MM.1S (cell line): ENCODE measurements at regions not wholly inside any gene's neighbourhood (a gene's known extent, or its start where the extent isn't known, plus 50 kb on each side); places are given as distances from the start of the nearest gene placed in this dataset.

ENCODE experiments used
- EZH2 ChIP-seq: fragments of 300-600 bp; sonication (generic); optimal IDR thresholded peaks from 2 replicates; pipeline ENCODE3; 2017; ENCODE audit warnings: low read depth, mild to moderate bottlenecking, antibody characterized with exemption, low read length, mixed read lengths
- EZH2phosphoT487 ChIP-seq: fragments of 300-600 bp; sonication (generic); IDR thresholded peaks from 2 replicates; pipeline ENCODE4 v1.6.1; 2018; ENCODE audit warnings: antibody characterized with exemption, low read length
- TF ChIP-seq, protein P1 (sequence below): fragments of 300-600 bp; sonication (generic); IDR thresholded peaks from 2 replicates; pipeline ENCODE4 v1.5.1; 2016; ENCODE audit warnings: antibody characterized with exemption, low read length, mixed read lengths

DNA sequence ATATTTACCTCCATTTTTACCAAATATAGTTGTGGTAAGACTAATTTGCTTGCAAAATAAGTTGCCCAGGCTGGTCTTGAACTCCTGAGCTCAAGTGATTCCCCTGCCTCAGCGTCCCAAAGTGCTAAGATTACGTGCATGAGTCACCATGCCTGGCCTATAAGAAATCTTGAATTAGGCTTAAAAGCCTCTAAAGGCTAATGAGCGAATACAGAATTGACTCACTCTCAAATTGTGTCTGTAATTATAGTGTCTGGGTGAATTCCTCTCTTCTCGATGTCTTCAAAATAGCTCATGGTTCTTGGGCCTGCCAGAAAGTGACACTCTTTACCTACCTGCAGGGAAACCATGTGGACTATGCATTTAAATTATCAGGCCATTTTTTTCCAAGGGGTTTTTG lies 403.5 kb downstream of the SLC16A7 start:
- TF ChIP-seq, protein P1, sequence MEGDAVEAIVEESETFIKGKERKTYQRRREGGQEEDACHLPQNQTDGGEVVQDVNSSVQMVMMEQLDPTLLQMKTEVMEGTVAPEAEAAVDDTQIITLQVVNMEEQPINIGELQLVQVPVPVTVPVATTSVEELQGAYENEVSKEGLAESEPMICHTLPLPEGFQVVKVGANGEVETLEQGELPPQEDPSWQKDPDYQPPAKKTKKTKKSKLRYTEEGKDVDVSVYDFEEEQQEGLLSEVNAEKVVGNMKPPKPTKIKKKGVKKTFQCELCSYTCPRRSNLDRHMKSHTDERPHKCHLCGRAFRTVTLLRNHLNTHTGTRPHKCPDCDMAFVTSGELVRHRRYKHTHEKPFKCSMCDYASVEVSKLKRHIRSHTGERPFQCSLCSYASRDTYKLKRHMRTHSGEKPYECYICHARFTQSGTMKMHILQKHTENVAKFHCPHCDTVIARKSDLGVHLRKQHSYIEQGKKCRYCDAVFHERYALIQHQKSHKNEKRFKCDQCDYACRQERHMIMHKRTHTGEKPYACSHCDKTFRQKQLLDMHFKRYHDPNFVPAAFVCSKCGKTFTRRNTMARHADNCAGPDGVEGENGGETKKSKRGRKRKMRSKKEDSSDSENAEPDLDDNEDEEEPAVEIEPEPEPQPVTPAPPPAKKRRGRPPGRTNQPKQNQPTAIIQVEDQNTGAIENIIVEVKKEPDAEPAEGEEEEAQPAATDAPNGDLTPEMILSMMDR: no peak
- TF ChIP-seq EZH2: no peak
- no peak for TF ChIP-seq EZH2phosphoT487
